AG09309 (cell line): ENCODE measurements at regions not wholly inside any gene's neighbourhood (a gene's known extent, or its start where the extent isn't known, plus 50 kb on each side); places are given as distances from the start of the nearest gene placed in this dataset.

Experiments
- DNase-seq: peaks from one replicate; pipeline ENCODE4 v3.0.0-alpha.2; 2010; ENCODE audit warnings: low read depth
- H3K4me3 ChIP-seq: 2 replicates; pipeline ENCODE4 v1.5.1; 2011; ENCODE audit warnings: mild to moderate bottlenecking, low read depth, low read length, moderate library complexity; ENCODE audit not compliant: control insufficient read depth
- CTCF ChIP-seq: IDR thresholded peaks from 2 replicates; pipeline ENCODE4 v1.5.1; 2011; ENCODE audit warnings: mild to moderate bottlenecking, low read depth, low read length, inconsistent platforms; ENCODE audit not compliant: insufficient read depth, control insufficient read depth; ENCODE audit errors: missing control alignments

GRCh38 chr21:16533692-16534407 is 804.1 kb downstream of the USP25 start:
- H3K4me3 ChIP-seq: peak overlapping the region; percentile 44
- TF ChIP-seq CTCF: no peak
- DNase-seq: no peak

- peak; percentile 42 for DNase-seq
- TF ChIP-seq CTCF: no peak
- H3K4me3 ChIP-seq: peak overlapping the region; percentile 44
Observed at GRCh38 chr21:16534408-16535101, 804.8 kb downstream of the USP25 start.

- peak overlapping the region; percentile 16 for H3K4me3 ChIP-seq
- peak; percentile 67 for DNase-seq
- TF ChIP-seq CTCF: no peak
Observed at GRCh38 chr21:16535102-16535422, 805.3 kb downstream of the USP25 start.

GRCh38 chr21:16535626-16536025 is 805.8 kb downstream of the USP25 start:
- TF ChIP-seq CTCF: no peak
- no peak for DNase-seq
- H3K4me3 ChIP-seq: peak overlapping the region; percentile 16

GRCh38 chr21:16536140-16536539 is 806.4 kb downstream of the USP25 start:
- no peak for TF ChIP-seq CTCF
- DNase-seq: no peak
- H3K4me3 ChIP-seq: no peak overlapping the region

- H3K4me3 ChIP-seq: peak overlapping the region; percentile 46
- no peak for DNase-seq
- no peak for TF ChIP-seq CTCF
Observed at GRCh38 chr21:16536643-16537434, 807.1 kb downstream of the USP25 start.
